ENCODE measurements at regions not wholly inside any gene's neighbourhood (a gene's known extent, or its start where the extent isn't known, plus 50 kb on each side); places are given as distances from the start of the nearest gene placed in this dataset.

GRCh38 chr12:75591628-75592027 is 80.2 kb upstream of the KRR1 start:
- Histone ChIP-seq H3K27me3 (ENCODE audit: insufficient read depth, poor library complexity, severe bottlenecking) (no peaks in the 10 kb centered on the region), H3K27ac (replicated peaks) (no peak overlapping the region), H3K4me3 (replicated peaks; ENCODE audit: insufficient read depth, low read length) (no peak overlapping the region)
- TF ChIP-seq SPI1 (IDR thresholded peaks at IDR 0.05; ENCODE audit: borderline replicate concordance, low read depth) (no peak), POLR2AphosphoS5 (IDR thresholded peaks at IDR 0.05; ENCODE audit: low read depth) (no peak), GABPA (IDR thresholded peaks at IDR 0.05; ENCODE audit: low read depth) (no peak), CTCF (IDR thresholded peaks at IDR 0.05; ENCODE audit: insufficient read depth, low read length) (no peak), REST (IDR thresholded peaks at IDR 0.05; ENCODE audit: insufficient replicate concordance, low read depth) (no peak)
- no peak for DNase-seq (ENCODE audit: low read depth in 1 of 2, low spot score in 1 of 2)

- Histone ChIP-seq H3K27me3 (ENCODE audit: insufficient read depth, poor library complexity, severe bottlenecking) (no peaks in the 10 kb centered on the region), H3K4me3 (replicated peaks; ENCODE audit: insufficient read depth, low read length) (no peak overlapping the region), H3K27ac (replicated peaks) (no peak overlapping the region)
- DNase-seq (ENCODE audit: low read depth in 1 of 2, low spot score in 1 of 2): no peak
- TF ChIP-seq POLR2AphosphoS5 (IDR thresholded peaks at IDR 0.05; ENCODE audit: low read depth) (no peak), GABPA (IDR thresholded peaks at IDR 0.05; ENCODE audit: low read depth) (no peak), CTCF (IDR thresholded peaks at IDR 0.05; ENCODE audit: insufficient read depth, low read length) (no peak), SPI1 (IDR thresholded peaks at IDR 0.05; ENCODE audit: borderline replicate concordance, low read depth) (no peak), REST (IDR thresholded peaks at IDR 0.05; ENCODE audit: insufficient replicate concordance, low read depth) (no peak)
Measured at GRCh38 chr12:75589801-75590200, 78.4 kb upstream of the KRR1 start.

GRCh38 chr12:75587340-75588106 is 76.1 kb upstream of the KRR1 start:
- TF ChIP-seq SPI1 (IDR thresholded peaks at IDR 0.05; ENCODE audit: borderline replicate concordance, low read depth) (no peak), GABPA (IDR thresholded peaks at IDR 0.05; ENCODE audit: low read depth) (no peak), POLR2AphosphoS5 (IDR thresholded peaks at IDR 0.05; ENCODE audit: low read depth) (no peak), REST (IDR thresholded peaks at IDR 0.05; ENCODE audit: insufficient replicate concordance, low read depth) (no peak), CTCF (IDR thresholded peaks at IDR 0.05; ENCODE audit: insufficient read depth, low read length) (no peak)
- DNase-seq (ENCODE audit: low read depth in 1 of 2, low spot score in 1 of 2): no peak
- Histone ChIP-seq H3K27ac (replicated peaks) (no peak overlapping the region), H3K4me3 (replicated peaks; ENCODE audit: insufficient read depth, low read length) (no peak overlapping the region), H3K27me3 (ENCODE audit: insufficient read depth, poor library complexity, severe bottlenecking) (no peaks in the 10 kb centered on the region)
